HepG2 (cell line): ENCODE measurements at regions not wholly inside any gene's neighbourhood (a gene's known extent, or its start where the extent isn't known, plus 50 kb on each side); places are given as distances from the start of the nearest gene placed in this dataset.

ENCODE experiments used
- ARID4A ChIP-seq: sonication (generic); formaldehyde crosslinking; IDR thresholded peaks from 2 replicates; pipeline ENCODE4 v1.5.0; 2020; ENCODE audit warnings: mild to moderate bottlenecking, missing genetic modification reagents, borderline replicate concordance
- EP300 ChIP-seq, 3 experiments: sonication (generic) in 1 of 3; formaldehyde crosslinking in 1 of 3; IDR thresholded peaks; 2 replicates each; pipeline versions ENCODE4 v1.5.1 to v1.6.1; 2011 to 2020; ENCODE audit warnings: low read depth in 2 of 3, low read length in 2 of 3, borderline replicate concordance in 1 of 3, improper control_type of control experiment in 1 of 3, mild to moderate bottlenecking in 1 of 3, missing genetic modification reagents in 1 of 3, moderate library complexity in 1 of 3
- FOXA1 ChIP-seq, 2 experiments: fragments of 450-650 bp in 1 of 2; sonication (generic) in 1 of 2; formaldehyde crosslinking in 1 of 2; IDR thresholded peaks; 2 replicates each; pipeline versions ENCODE4 v1.4.0 to v1.6.1; 2016 to 2020; ENCODE audit warnings: missing genetic modification reagents in 1 of 2
- PRDM15 ChIP-seq: sonication (generic); formaldehyde crosslinking; IDR thresholded peaks from 2 replicates; pipeline ENCODE4 v1.4.0; 2020; ENCODE audit warnings: missing genetic modification reagents
- RBAK ChIP-seq: sonication (generic); formaldehyde crosslinking; IDR thresholded peaks from 2 replicates; pipeline ENCODE4 v1.5.1; 2020; ENCODE audit warnings: mild to moderate bottlenecking, missing genetic modification reagents
- RBFOX2 ChIP-seq: fragments of 200-400 bp; formaldehyde crosslinking; IDR thresholded peaks from 2 replicates; pipeline ENCODE4 v1.6.1; 2017; ENCODE audit warnings: low read depth, mild to moderate bottlenecking, low read length
- SAP130 ChIP-seq: IDR thresholded peaks from 2 replicates; pipeline ENCODE4 v1.6.1; 2016; ENCODE audit warnings: low read depth
- SOX5 ChIP-seq: IDR thresholded peaks from 2 replicates; pipeline ENCODE4 v1.6.1; 2016; ENCODE audit warnings: borderline replicate concordance
- TBX2 ChIP-seq: sonication (generic); formaldehyde crosslinking; IDR thresholded peaks from 2 replicates; pipeline ENCODE4 v1.5.0; 2020; ENCODE audit warnings: missing genetic modification reagents, mild to moderate bottlenecking, borderline replicate concordance
- THYN1 ChIP-seq: sonication (generic); formaldehyde crosslinking; IDR thresholded peaks from 2 replicates; pipeline ENCODE4 v1.8.1; 2023; ENCODE audit warnings: low read depth, mild to moderate bottlenecking, moderate library complexity, missing genetic modification reagents, borderline replicate concordance
- ZNF143 ChIP-seq: sonication (generic); formaldehyde crosslinking; IDR thresholded peaks from 2 replicates; pipeline ENCODE4 v1.4.0; 2020; ENCODE audit warnings: missing genetic modification reagents
- ZNF234 ChIP-seq: sonication (generic); formaldehyde crosslinking; conservative IDR thresholded peaks from 2 replicates; pipeline ENCODE4 v1.5.1; 2020; ENCODE audit warnings: mild to moderate bottlenecking, missing genetic modification reagents
- ZNF280B ChIP-seq: sonication (generic); formaldehyde crosslinking; IDR thresholded peaks from 2 replicates; pipeline ENCODE4 v1.5.0; 2020; ENCODE audit warnings: missing genetic modification reagents, mild to moderate bottlenecking, borderline replicate concordance
- TF ChIP-seq, protein P1 (sequence below): IDR thresholded peaks from 2 replicates; pipeline ENCODE4 v1.6.1; 2012; ENCODE audit warnings: low read depth, low read length, improper control_type of control experiment

DNA sequence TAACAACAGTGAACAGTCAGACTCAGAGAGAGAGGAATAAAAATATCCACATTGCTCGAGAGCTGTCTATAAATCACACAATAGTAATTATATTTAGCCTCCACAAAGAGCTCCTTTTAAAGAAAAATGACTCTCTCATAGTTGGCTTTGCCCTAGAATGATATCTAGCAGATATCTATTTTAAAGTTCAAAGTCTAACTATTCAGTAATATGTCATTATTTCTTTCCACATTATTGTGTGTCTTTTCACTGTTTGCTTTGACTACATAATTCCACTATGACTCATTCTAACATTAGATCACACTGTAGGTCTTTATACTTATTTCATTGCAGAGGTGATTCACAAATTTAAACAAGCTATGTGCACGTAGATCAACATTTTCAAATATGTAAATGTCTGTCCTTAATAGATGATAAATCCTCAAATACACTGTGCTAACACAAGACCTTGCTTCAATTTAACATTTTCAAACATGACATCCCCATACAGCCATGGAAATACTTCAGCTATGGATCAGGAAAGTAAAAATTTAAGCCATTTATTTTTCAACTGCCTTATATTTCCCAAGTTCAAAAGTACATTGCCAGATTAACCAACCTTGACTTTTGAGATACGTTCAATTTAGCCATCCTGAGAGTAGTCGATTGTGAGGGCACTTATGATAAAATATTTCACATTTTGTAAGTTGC, 99.9 kb upstream of the AKR1E2 start (continued):
- no peak for TF ChIP-seq ZNF280B (CRISPR knock-in tag)
- TF ChIP-seq SAP130 (CRISPR knock-in tag): peak; percentile 32; the same call in 1 of the 2 replicates
- no peak for TF ChIP-seq PRDM15 (CRISPR knock-in tag)
- TF ChIP-seq RBAK (CRISPR knock-in tag): no peak
- TF ChIP-seq, protein P1, sequence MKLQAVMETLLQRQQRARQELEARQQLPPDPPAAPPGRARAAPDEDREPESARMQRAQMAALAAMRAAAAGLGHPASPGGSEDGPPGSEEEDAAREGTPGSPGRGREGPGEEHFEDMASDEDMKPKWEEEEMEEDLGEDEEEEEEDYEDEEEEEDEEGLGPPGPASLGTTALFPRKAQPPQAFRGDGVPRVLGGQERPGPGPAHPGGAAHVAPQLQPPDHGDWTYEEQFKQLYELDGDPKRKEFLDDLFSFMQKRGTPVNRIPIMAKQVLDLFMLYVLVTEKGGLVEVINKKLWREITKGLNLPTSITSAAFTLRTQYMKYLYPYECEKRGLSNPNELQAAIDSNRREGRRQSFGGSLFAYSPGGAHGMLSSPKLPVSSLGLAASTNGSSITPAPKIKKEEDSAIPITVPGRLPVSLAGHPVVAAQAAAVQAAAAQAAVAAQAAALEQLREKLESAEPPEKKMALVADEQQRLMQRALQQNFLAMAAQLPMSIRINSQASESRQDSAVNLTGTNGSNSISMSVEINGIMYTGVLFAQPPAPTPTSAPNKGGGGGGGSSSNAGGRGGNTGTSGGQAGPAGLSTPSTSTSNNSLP: peak; percentile 90; the same call in 1 of the 2 replicates
- no peak for TF ChIP-seq TBX2
- no peak for TF ChIP-seq THYN1 (CRISPR knock-in tag)
- no peak for TF ChIP-seq ZNF234
- TF ChIP-seq FOXA1 (IDR thresholded peaks at IDR 0.05): no peak
- peak; percentile 28; the same call in 1 of the 2 replicates for TF ChIP-seq FOXA1 (CRISPR knock-in tag; IDR thresholded peaks at IDR 0.05)
- peak; percentile 35; the same call in 1 of the 2 replicates for TF ChIP-seq SOX5 (CRISPR knock-in tag)
- no peak for TF ChIP-seq ARID4A (CRISPR knock-in tag)
- TF ChIP-seq RBFOX2: no peak
- TF ChIP-seq ZNF143 (CRISPR knock-in tag): no peak
- peak in 1 of 2 experiments; percentile 68; a peak in 1 of 4 replicates for TF ChIP-seq EP300 (IDR thresholded peaks at IDR 0.05; ENCODE audit: low read depth in 2 of 2, low read length in 2 of 2)
- no peak for TF ChIP-seq EP300 (CRISPR knock-in tag; IDR thresholded peaks at IDR 0.05; ENCODE audit: borderline replicate concordance)
